Lower leg skin (tissue), 3 donors: ENCODE measurements at regions not wholly inside any gene's neighbourhood (a gene's known extent, or its start where the extent isn't known, plus 50 kb on each side); places are given as distances from the start of the nearest gene placed in this dataset.

Experiments
- POLR2A ChIP-seq, 2 donors: fragments of 450-650 bp; IDR thresholded peaks; one replicate each; pipeline ENCODE4 v1.6.1; 2016 to 2017; ENCODE audit warnings: antibody characterized with exemption in 2 of 2, mild to moderate bottlenecking in 1 of 2, moderate library complexity in 1 of 2
- TF ChIP-seq, protein P1 (sequence below), 3 donors: fragments of 450-650 bp; IDR thresholded peaks; one replicate each; pipeline ENCODE4 v1.5.1; 2016; ENCODE audit warnings: antibody characterized with exemption in 3 of 3, mild to moderate bottlenecking in 3 of 3, moderate library complexity in 2 of 3

DNA sequence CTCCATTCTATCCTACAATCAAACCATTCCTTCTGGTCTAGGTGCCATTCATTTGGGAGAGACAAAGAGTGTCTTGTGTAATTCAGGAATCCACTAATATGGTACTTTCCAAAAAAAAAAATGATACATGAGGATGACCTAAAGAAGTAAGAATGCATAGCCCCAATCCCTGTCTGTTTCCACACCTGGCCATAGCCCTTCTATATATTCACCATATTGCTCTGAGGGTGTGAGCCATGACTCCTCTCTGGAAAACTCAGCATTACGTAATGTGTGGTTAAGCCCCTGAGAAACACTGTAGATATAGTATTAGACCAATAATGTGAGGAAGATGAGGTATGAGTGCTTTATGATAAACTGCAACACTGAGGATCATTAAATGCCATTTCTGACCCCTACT, 592.7 kb downstream of the INHBA start:
- TF ChIP-seq POLR2A (IDR thresholded peaks at IDR 0.05) = no peak
- TF ChIP-seq, protein P1, sequence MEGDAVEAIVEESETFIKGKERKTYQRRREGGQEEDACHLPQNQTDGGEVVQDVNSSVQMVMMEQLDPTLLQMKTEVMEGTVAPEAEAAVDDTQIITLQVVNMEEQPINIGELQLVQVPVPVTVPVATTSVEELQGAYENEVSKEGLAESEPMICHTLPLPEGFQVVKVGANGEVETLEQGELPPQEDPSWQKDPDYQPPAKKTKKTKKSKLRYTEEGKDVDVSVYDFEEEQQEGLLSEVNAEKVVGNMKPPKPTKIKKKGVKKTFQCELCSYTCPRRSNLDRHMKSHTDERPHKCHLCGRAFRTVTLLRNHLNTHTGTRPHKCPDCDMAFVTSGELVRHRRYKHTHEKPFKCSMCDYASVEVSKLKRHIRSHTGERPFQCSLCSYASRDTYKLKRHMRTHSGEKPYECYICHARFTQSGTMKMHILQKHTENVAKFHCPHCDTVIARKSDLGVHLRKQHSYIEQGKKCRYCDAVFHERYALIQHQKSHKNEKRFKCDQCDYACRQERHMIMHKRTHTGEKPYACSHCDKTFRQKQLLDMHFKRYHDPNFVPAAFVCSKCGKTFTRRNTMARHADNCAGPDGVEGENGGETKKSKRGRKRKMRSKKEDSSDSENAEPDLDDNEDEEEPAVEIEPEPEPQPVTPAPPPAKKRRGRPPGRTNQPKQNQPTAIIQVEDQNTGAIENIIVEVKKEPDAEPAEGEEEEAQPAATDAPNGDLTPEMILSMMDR (IDR thresholded peaks at IDR 0.05) = no peak
